Mesothelial cell of epicardium (in vitro differentiated cells): ENCODE measurements at regions not wholly inside any gene's neighbourhood (a gene's known extent, or its start where the extent isn't known, plus 50 kb on each side); places are given as distances from the start of the nearest gene placed in this dataset.

Experiments used
- DNase-seq, 2 experiments: peaks; one replicate each; pipeline ENCODE4 v3.0.0; 2021; ENCODE audit warnings: low spot score in 2 of 2; ENCODE audit not compliant: unreplicated experiment in 2 of 2
- H3K27ac Mint-ChIP-seq: 2 replicates; pipeline ENCODE4 v1.8.0; 2021; ENCODE audit warnings: mixed read lengths
- H3K27me3 Mint-ChIP-seq: 2 replicates; pipeline ENCODE4 v1.8.0; 2021; ENCODE audit warnings: low read depth, mixed read lengths
- H3K36me3 Mint-ChIP-seq: 2 replicates; pipeline ENCODE4 v1.8.0; 2021; ENCODE audit warnings: mixed read lengths
- H3K4me1 Mint-ChIP-seq: 2 replicates; pipeline ENCODE4 v1.8.0; 2021; ENCODE audit warnings: mixed read lengths
- H3K4me3 Mint-ChIP-seq: 2 replicates; pipeline ENCODE4 v1.8.0; 2021; ENCODE audit warnings: mild to moderate bottlenecking, moderate library complexity, mixed read lengths
- H3K9me3 Mint-ChIP-seq: 2 replicates; pipeline ENCODE4 v1.8.0; 2021; ENCODE audit warnings: mixed read lengths
- CTCF ChIP-seq: fragments of 200-600 bp; sonication (generic); IDR thresholded peaks from one replicate; pipeline ENCODE4 v1.5.0; 2021; ENCODE audit warnings: antibody characterized with exemption; ENCODE audit not compliant: unreplicated experiment

- TF ChIP-seq CTCF: no peak
- H3K9me3 Mint-ChIP-seq: no peaks in the 10 kb centered on the region
- DNase-seq: no peak
- no peak overlapping the region for H3K4me3 Mint-ChIP-seq
- H3K27ac Mint-ChIP-seq: no peak overlapping the region
- no peaks in the 10 kb centered on the region for H3K4me1 Mint-ChIP-seq
- peaks cover 19% of the 10 kb centered on the region for H3K36me3 Mint-ChIP-seq
- H3K27me3 Mint-ChIP-seq: no peaks in the 10 kb centered on the region
Measured at GRCh38 chr9:35552837-35553236, 52.2 kb upstream of the TESK1 start.

- H3K4me3 Mint-ChIP-seq: no peak overlapping the region
- H3K27me3 Mint-ChIP-seq: no peaks in the 10 kb centered on the region
- TF ChIP-seq CTCF: peak; percentile 74
- no peaks in the 10 kb centered on the region for H3K9me3 Mint-ChIP-seq
- H3K4me1 Mint-ChIP-seq: no peaks in the 10 kb centered on the region
- peak in 1 of 2 experiments; percentile 52 for DNase-seq
- peaks cover 21% of the 10 kb centered on the region for H3K36me3 Mint-ChIP-seq
- no peak overlapping the region for H3K27ac Mint-ChIP-seq
Measured at GRCh38 chr9:35553670-35554543, 51.2 kb upstream of the TESK1 start.

DNA sequence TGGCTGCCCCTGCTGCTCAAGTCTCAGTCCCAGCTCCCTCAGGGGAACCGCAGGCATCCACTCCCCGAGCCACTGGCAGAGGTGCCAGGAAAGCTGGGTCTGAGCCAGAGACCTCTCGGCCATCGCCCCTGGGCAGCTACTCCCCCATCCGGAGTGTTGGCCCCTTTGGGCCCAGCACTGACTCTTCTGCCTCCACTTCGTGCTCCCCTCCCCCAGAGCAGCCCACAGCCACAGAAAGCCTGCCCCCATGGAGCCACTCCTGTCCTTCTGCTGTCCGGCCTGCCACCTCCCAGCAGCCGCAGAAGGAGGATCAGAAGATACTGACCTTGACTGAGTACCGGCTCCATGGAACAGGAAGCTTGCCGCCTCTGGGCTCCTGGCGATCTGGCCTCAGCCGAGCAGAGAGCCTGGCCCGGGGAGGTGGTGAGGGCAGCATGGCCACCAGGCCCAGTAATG lies 49.8 kb upstream of the TESK1 start:
- no peaks in the 10 kb centered on the region for H3K27me3 Mint-ChIP-seq
- no peaks in the 10 kb centered on the region for H3K4me1 Mint-ChIP-seq
- H3K9me3 Mint-ChIP-seq: no peaks in the 10 kb centered on the region
- no peak overlapping the region for H3K27ac Mint-ChIP-seq
- H3K4me3 Mint-ChIP-seq: no peak overlapping the region
- TF ChIP-seq CTCF: no peak
- DNase-seq: no peak
- H3K36me3 Mint-ChIP-seq: peaks cover 20% of the 10 kb centered on the region
